ENCODE measurements at regions not wholly inside any gene's neighbourhood (a gene's known extent, or its start where the extent isn't known, plus 50 kb on each side); places are given as distances from the start of the nearest gene placed in this dataset.

DNA sequence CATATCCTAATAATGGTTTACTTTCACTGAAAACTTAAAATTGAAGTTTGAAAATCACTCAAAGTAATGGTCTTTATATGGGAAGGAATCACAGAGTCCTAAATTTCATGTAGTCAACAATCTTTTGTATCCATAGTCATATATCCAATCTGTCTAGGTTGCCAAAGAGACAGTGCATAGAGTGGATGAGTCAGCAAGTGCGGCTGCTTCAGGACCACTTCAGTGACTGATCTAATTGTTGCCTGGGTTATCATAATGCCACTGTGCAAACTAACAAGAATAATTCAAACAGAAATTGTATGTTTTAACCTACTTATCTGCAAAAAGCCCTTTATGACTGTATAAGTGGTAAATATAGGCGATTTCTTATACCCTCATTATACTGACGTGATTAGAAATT is 211.3 kb upstream of the PRR16 start:
- TF ChIP-seq SREBF1 (IDR thresholded peaks at IDR 0.05; ENCODE audit: borderline replicate concordance, low read depth, low read length) (no peak), EZH2 (IDR thresholded peaks at IDR 0.05; ENCODE audit: borderline replicate concordance, low read depth, low read length) (no peak), RAD21 (CRISPR knock-in tag; conservative IDR thresholded peaks at IDR 0.05 in 1 of 2, IDR thresholded peaks at IDR 0.05 in 1 of 2) (no peak), ZNF707 (CRISPR knock-in tag; conservative IDR thresholded peaks at IDR 0.05) (no peak), KDM4B (IDR thresholded peaks at IDR 0.05; ENCODE audit: borderline replicate concordance in 2 of 2, low read depth in 1 of 2) (no peak), FUS (optimal IDR thresholded peaks at IDR 0.05; ENCODE audit: low read depth, low read length) (no peak), POLR2A (conservative IDR thresholded peaks at IDR 0.05) (no peak), CC2D1A (IDR thresholded peaks at IDR 0.05) (no peak)
- TF ChIP-seq, protein P1, sequence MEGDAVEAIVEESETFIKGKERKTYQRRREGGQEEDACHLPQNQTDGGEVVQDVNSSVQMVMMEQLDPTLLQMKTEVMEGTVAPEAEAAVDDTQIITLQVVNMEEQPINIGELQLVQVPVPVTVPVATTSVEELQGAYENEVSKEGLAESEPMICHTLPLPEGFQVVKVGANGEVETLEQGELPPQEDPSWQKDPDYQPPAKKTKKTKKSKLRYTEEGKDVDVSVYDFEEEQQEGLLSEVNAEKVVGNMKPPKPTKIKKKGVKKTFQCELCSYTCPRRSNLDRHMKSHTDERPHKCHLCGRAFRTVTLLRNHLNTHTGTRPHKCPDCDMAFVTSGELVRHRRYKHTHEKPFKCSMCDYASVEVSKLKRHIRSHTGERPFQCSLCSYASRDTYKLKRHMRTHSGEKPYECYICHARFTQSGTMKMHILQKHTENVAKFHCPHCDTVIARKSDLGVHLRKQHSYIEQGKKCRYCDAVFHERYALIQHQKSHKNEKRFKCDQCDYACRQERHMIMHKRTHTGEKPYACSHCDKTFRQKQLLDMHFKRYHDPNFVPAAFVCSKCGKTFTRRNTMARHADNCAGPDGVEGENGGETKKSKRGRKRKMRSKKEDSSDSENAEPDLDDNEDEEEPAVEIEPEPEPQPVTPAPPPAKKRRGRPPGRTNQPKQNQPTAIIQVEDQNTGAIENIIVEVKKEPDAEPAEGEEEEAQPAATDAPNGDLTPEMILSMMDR (IDR thresholded peaks at IDR 0.05 in 2 of 3, conservative IDR thresholded peaks at IDR 0.05 in 1 of 3; ENCODE audit: insufficient read depth in 2 of 3, low read depth in 1 of 3, low read length in 3 of 3): no peak

Data from K562 (cell line).